Colonic mucosa (tissue), 4 donors: ENCODE measurements at regions not wholly inside any gene's neighbourhood (a gene's known extent, or its start where the extent isn't known, plus 50 kb on each side); places are given as distances from the start of the nearest gene placed in this dataset.

ENCODE experiments used
- DNase-seq: peaks from one replicate; pipeline ENCODE4 v3.0.0-alpha.2; 2020
- H3K27ac ChIP-seq: fragments of 200-600 bp; one replicate; pipeline ENCODE4 v1.8.0; 2021
- H3K27me3 ChIP-seq: fragments of 200-600 bp; one replicate; pipeline ENCODE4 v1.8.0; 2021
- H3K36me3 ChIP-seq: fragments of 200-600 bp; one replicate; pipeline ENCODE4 v1.8.0; 2021
- H3K4me1 ChIP-seq: fragments of 200-600 bp; one replicate; pipeline ENCODE4 v1.8.0; 2021; ENCODE audit warnings: mild to moderate bottlenecking
- H3K4me3 ChIP-seq: fragments of 200-600 bp; one replicate; pipeline ENCODE4 v1.8.0; 2021
- H3K9ac ChIP-seq, 2 donors: one replicate each; pipeline ENCODE4 v1.7.0; 2013; ENCODE audit warnings: control low read depth in 2 of 2, low read depth in 2 of 2, low read length in 2 of 2
- H3K9me3 ChIP-seq: fragments of 200-600 bp; one replicate; pipeline ENCODE4 v1.8.0; 2021
- intact Hi-C: fragments of 100-400 bp; cut with DNase I; formaldehyde crosslinking; loops from one replicate; pipeline ENCODE4 v1.14.1; 2022
- TF ChIP-seq, protein P1 (sequence below): fragments of 200-600 bp; IDR thresholded peaks from one replicate; pipeline ENCODE4 v1.8.0; 2022; ENCODE audit warnings: antibody characterized with exemption, mild to moderate bottlenecking
- donor health status: healthy.
- donor health status: DM: no; HTN: no; CAD: no.
- donor health status: DM: no; HTN: no; CAD: no.

DNA sequence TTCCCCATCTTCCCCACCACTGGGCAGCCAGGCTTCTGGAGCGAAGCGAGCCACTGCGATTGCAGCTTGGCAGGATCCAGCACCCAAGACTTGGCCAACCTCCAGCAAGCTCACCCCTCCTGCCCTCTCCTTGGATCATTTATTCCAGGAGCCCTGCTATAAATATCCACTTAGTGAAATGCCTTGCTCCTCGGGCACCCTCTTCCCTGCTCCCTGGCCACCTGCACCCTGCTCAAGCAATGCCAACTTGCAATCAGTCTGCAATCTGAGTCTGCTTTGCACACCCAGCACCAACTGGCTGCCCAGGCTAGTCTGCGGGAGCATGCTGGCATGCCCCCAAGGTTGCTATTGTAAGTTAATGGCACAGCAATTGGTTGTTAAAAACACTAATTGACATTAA is 666.0 kb downstream of the MED13L start:
- Histone ChIP-seq H3K9me3 (no peaks in the 10 kb centered on the region), H3K27ac (no peak overlapping the region), H3K27me3 (no peaks in the 10 kb centered on the region), H3K9ac (no peak overlapping the region), H3K4me1 (no peaks in the 10 kb centered on the region), H3K4me3 (no peak overlapping the region), H3K36me3 (no peaks in the 10 kb centered on the region)
- no peak for DNase-seq
- intact Hi-C loops, result no loop called here
- TF ChIP-seq, protein P1, sequence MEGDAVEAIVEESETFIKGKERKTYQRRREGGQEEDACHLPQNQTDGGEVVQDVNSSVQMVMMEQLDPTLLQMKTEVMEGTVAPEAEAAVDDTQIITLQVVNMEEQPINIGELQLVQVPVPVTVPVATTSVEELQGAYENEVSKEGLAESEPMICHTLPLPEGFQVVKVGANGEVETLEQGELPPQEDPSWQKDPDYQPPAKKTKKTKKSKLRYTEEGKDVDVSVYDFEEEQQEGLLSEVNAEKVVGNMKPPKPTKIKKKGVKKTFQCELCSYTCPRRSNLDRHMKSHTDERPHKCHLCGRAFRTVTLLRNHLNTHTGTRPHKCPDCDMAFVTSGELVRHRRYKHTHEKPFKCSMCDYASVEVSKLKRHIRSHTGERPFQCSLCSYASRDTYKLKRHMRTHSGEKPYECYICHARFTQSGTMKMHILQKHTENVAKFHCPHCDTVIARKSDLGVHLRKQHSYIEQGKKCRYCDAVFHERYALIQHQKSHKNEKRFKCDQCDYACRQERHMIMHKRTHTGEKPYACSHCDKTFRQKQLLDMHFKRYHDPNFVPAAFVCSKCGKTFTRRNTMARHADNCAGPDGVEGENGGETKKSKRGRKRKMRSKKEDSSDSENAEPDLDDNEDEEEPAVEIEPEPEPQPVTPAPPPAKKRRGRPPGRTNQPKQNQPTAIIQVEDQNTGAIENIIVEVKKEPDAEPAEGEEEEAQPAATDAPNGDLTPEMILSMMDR, result no peak

DNA sequence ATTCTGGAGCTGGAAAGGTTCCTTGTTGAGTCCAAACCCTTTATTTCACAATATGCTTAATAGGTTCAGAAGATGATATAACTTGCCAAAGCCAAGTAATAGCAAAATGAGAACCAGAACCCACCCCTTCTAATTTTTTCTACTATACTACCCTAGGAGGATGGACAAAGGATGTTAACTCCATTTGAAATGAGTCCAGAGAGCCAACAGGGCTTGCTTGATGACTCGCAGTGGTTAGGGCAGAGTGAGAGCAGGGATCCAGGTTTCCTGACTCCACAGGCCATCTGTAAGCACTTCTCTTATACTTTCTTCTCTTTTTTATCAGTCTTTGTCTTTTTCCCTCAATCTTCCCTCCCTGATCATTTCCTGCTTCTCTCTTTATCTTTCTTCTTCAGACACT is 668.1 kb downstream of the MED13L start:
- H3K27me3 ChIP-seq, result no peaks in the 10 kb centered on the region
- no peak overlapping the region for H3K9ac ChIP-seq
- TF ChIP-seq, protein P1, result no peak
- H3K4me3 ChIP-seq, result no peak overlapping the region
- DNase-seq, result no peak
- H3K27ac ChIP-seq, result no peak overlapping the region
- H3K4me1 ChIP-seq, result no peaks in the 10 kb centered on the region
- no peaks in the 10 kb centered on the region for H3K36me3 ChIP-seq
- no peaks in the 10 kb centered on the region for H3K9me3 ChIP-seq
- intact Hi-C loops, result no loop called here

DNA sequence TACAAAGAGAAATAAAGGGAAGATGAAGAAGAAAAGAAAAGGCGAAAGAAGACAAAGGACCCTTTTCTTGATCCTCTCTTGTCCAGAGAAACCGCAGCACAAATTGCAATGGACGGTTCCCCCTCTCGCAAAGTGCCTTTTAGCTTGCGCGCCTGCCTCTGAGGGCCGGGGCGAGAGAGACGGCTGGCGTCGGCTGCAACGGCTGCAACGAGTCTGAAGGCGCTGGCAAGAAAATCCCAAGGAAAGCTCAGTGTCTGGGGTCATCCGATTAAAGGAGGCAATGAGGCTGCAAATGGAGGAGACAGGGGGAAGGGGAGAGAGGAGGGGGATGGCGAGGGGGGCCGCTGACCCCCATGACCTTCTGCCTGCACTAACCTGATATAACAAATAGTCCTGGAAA is 671.5 kb downstream of the MED13L start:
- no peaks in the 10 kb centered on the region for H3K27me3 ChIP-seq
- H3K9me3 ChIP-seq, result no peaks in the 10 kb centered on the region
- TF ChIP-seq, protein P1, result no peak
- H3K4me3 ChIP-seq, result no peak overlapping the region
- no peak overlapping the region for H3K27ac ChIP-seq
- intact Hi-C loops, result no loop called here
- H3K9ac ChIP-seq, result no peak overlapping the region
- no peak for DNase-seq
- H3K36me3 ChIP-seq, result no peaks in the 10 kb centered on the region
- H3K4me1 ChIP-seq, result no peaks in the 10 kb centered on the region

DNA sequence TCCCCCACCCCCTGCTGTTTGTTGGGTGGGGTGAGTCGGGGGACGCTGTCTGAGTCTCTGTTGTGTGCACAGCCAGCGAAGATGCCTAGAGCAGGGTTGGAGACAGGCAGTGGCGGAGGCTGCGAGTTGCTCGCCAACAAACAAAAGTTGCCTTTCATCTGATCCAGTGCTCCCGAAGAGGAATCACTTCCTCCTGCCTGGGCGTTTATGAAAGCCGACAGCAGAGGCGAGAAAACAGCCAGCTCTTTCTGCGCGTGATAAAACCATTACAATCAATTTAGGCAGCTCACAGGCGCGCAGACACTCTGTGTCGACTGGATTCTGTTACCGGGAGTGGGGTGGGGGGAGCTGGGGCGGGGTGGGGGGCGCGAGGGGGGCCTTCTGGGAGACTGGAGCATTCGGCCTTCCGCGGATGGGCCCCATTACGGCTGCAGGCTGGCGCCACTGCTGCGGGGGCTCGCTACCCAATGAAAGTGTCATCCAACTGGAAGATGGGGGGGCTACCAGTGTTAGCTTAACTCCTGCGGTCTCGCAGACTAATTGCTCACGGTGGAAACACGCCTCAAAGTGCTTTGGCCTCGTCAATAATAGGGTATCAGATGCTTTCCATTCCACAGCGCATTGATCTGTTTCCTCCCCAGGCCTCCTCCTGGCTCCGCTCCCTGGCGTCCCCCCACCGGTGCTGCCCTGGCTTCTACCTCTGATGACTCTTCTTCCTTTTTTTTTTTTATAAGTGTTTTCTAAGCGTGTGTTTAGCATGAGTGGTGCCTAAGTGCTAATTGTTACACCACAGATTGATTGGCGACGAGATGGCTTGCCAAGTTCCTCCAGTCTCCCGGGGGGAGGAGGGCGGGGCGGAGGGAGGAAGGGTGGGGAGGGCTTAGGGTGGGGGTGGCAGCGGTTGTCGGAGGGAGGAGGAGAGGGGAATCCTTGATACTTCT is 678.4 kb downstream of the MED13L start:
- intact Hi-C loops, result no loop called here
- TF ChIP-seq, protein P1, result no peak
- Histone ChIP-seq H3K9ac (no peak overlapping the region), H3K27me3 (peaks cover 7% of the 10 kb centered on the region), H3K9me3 (no peaks in the 10 kb centered on the region), H3K27ac (no peak overlapping the region), H3K4me3 (no peak overlapping the region), H3K36me3 (no peaks in the 10 kb centered on the region), H3K4me1 (no peaks in the 10 kb centered on the region)
- DNase-seq, result peak; percentile 20

DNA sequence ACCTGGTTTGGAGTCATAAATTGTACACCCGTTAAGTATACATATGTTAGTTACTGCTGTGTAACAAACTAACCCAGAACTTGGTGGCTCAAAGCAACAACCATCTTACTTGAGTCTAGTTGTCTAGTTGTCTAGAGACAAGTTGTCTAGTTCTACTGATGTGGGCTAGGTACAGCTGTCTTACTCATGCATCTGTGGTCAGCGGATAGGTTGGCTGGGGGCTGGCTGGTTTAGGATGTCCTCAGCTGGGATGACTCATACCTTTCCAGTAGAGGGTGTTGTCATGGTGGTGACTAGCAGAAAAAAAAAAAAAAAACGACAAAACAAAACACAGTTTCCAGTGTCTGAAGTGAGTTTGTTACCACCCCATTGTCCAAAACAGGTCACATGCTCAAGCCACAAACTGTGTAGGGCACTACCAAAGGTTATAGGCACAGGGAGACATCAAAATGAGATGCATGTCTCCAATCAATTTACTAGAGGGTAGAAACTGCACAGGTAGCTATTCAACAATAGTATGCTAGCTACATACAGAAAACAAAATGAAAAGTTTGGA is 680.3 kb downstream of the MED13L start:
- H3K4me1 ChIP-seq, result no peaks in the 10 kb centered on the region
- no peak for DNase-seq
- no peaks in the 10 kb centered on the region for H3K9me3 ChIP-seq
- H3K27ac ChIP-seq, result no peak overlapping the region
- intact Hi-C loops, result no loop called here
- TF ChIP-seq, protein P1, result no peak
- H3K4me3 ChIP-seq, result no peak overlapping the region
- no peak overlapping the region for H3K9ac ChIP-seq
- no peaks in the 10 kb centered on the region for H3K36me3 ChIP-seq
- peaks cover 7% of the 10 kb centered on the region for H3K27me3 ChIP-seq
